Spleen (tissue), 11 donors: ENCODE measurements at regions not wholly inside any gene's neighbourhood (a gene's known extent, or its start where the extent isn't known, plus 50 kb on each side); places are given as distances from the start of the nearest gene placed in this dataset.

ENCODE experiments used
- DNase-seq: peaks from one replicate; pipeline ENCODE4 v3.0.0-alpha.2; 2020
- H3K27ac ChIP-seq, 8 donors: fragments of 200-600 bp; sonication (generic) in 7 of 8; 1 replicate in 4 of 8; 2 replicates in 4 of 8; pipeline versions ENCODE4 v1.5.0 to v1.8.0; 2016 to 2021; ENCODE audit warnings: inconsistent platforms in 4 of 8, mild to moderate bottlenecking in 4 of 8, moderate library complexity in 1 of 8
- H3K27me3 ChIP-seq, 7 donors: fragments of 200-600 bp; sonication (generic) in 6 of 7; replicated peaks in 1 of 7; 1 replicate in 4 of 7; 2 replicates in 3 of 7; pipeline versions ENCODE4 v1.5.0 to v1.8.0; 2016 to 2021; ENCODE audit warnings: inconsistent platforms in 3 of 7, mild to moderate bottlenecking in 1 of 7
- H3K36me3 ChIP-seq, 6 donors: fragments of 200-600 bp; sonication (generic) in 5 of 6; 1 replicate in 4 of 6; 2 replicates in 2 of 6; pipeline versions ENCODE4 v1.5.0 to v1.8.0; 2016 to 2021; ENCODE audit warnings: inconsistent platforms in 2 of 6
- H3K4me1 ChIP-seq, 6 donors: fragments of 200-600 bp; sonication (generic) in 5 of 6; 1 replicate in 3 of 6; 2 replicates in 3 of 6; pipeline versions ENCODE4 v1.5.0 to v1.8.0; 2016 to 2021; ENCODE audit warnings: inconsistent platforms in 3 of 6
- H3K4me3 ChIP-seq, 8 donors: fragments of 200-600 bp; sonication (generic) in 7 of 8; 1 replicate in 4 of 8; 2 replicates in 4 of 8; pipeline versions ENCODE4 v1.5.0 to v1.8.0; 2016 to 2021; ENCODE audit warnings: inconsistent platforms in 4 of 8, mild to moderate bottlenecking in 4 of 8, moderate library complexity in 2 of 8
- H3K9me3 ChIP-seq, 8 donors: fragments of 200-600 bp; sonication (generic) in 7 of 8; 1 replicate in 4 of 8; 2 replicates in 4 of 8; pipeline versions ENCODE4 v1.5.0 to v1.8.0; 2016 to 2021; ENCODE audit warnings: inconsistent platforms in 4 of 8
- CTCF ChIP-seq, 11 experiments: fragments of 200-600 bp in 7 of 11; fragments of 450-650 bp in 4 of 11; sonication (generic) in 4 of 11; IDR thresholded peaks in 8 of 11; conservative IDR thresholded peaks in 3 of 11; 1 replicate in 7 of 11; 2 replicates in 4 of 11; pipeline versions ENCODE4 v1.4.0 to v1.8.0; 2016 to 2021; ENCODE audit warnings: antibody characterized with exemption in 11 of 11, inconsistent platforms in 4 of 11, mild to moderate bottlenecking in 1 of 11
- POLR2A ChIP-seq, 3 donors: fragments of 450-650 bp; IDR thresholded peaks; one replicate each; pipeline ENCODE4 v1.5.1; 2017; ENCODE audit warnings: antibody characterized with exemption in 3 of 3, mild to moderate bottlenecking in 1 of 3
- POLR2AphosphoS5 ChIP-seq, 3 donors: sonication (generic); formaldehyde crosslinking; IDR thresholded peaks; one replicate each; pipeline ENCODE4 v1.5.1; 2017; ENCODE audit warnings: antibody characterized with exemption in 3 of 3
- WGBS, 5 donors: extraction: QIAGEN DNeasy Blood & Tissue Kit in 3 of 5; methylation state at CpG; one replicate each; pipeline versions ENCODE4 v1.1.5 to v1.1.7; 2013 to 2018; 5-methylcytosine and 5-hydroxymethylcytosine counted together
- intact Hi-C: fragments of 100-400 bp; cut with DNase I; formaldehyde crosslinking; loops from one replicate; pipeline ENCODE4 v1.15.0; 2023; ENCODE audit warnings: low total_unique reads
- donor health status: healthy with polysubstance abuse.
- donor health status: DM: no; HTN: no; CAD: no; lungs with moderate emphysema.
- donor health status: DM: no; HTN: no; CAD: no.
- donor health status: Bipolar disorder and iron deficiency.
- donor health status: healthy.
- donor health status: DM: no; HTN: no; CAD: no.
- donor health status: DM: yes; HTN: yes; CAD: no.

DNA sequence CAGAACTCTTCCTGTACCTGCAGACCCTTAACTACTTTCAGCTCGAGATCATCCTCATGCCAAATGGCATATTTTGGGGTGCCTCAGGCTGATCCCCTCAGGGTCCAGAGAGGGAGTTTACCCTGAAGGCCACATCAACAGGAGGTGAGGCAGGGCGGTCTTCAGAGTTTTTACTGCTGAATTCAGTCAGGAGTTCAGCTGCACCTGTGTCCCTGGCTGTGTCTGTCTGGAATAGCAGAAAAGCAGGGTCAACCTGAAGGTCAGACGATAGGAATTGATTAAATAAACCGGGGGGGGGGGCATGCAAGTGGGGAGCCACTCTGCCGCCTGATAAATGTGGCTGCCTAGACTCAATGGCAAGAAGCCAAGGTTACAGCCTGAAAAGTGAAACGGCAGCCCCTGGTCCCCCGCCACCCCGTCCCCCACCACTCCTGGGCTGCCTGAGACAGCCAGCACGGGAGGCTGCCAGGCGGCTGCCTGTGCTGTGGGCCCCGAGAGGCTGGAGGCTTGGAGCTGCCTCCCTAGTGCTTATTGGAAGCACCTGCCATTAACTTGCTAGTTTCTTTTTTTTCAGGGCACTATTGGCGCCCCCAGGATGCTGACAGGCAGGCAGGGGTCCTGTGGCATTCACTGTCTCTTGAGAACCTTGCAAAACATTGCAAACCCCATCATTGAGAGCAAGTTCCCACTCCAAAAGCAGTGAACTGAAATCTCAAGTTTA lies 182.7 kb upstream of the PPP1R26 start:
- Histone ChIP-seq H3K4me1 (no peaks in the 10 kb centered on the region), H3K9me3 (no peaks in the 10 kb centered on the region), H3K27ac (no peak overlapping the region), H3K4me3 (no peak overlapping the region), H3K27me3 (peaks cover 0 to 44% (median 17%) of the 10 kb centered on the region in 7 donors), H3K36me3 (no peaks in the 10 kb centered on the region)
- TF ChIP-seq CTCF (IDR thresholded peaks at IDR 0.05 in 8 of 11, conservative IDR thresholded peaks at IDR 0.05 in 3 of 11) (no peak), POLR2A (IDR thresholded peaks at IDR 0.05) (no peak)
- intact Hi-C loops: no loop called here
- peak; percentile 33 for DNase-seq
- 57 to 72% (median 63%) methylated on average over 7 to 12 of the region's 12 CpGs for WGBS, 5 donors

GRCh38 chr9:135297456-135298075 lies 182.0 kb upstream of the PPP1R26 start:
- WGBS, 5 donors: 54 to 63% (median 55%) methylated on average over 15 to 16 of the region's 16 CpGs
- Histone ChIP-seq H3K36me3 (no peaks in the 10 kb centered on the region), H3K9me3 (no peaks in the 10 kb centered on the region), H3K4me1 (no peaks in the 10 kb centered on the region), H3K27ac (no peak overlapping the region), H3K27me3 (peaks cover 0 to 51% (median 17%) of the 10 kb centered on the region in 7 donors), H3K4me3 (no peak overlapping the region)
- TF ChIP-seq CTCF (IDR thresholded peaks at IDR 0.05 in 8 of 11, conservative IDR thresholded peaks at IDR 0.05 in 3 of 11): no peak
- no peak for TF ChIP-seq POLR2A (IDR thresholded peaks at IDR 0.05)
- no peak for TF ChIP-seq POLR2AphosphoS5 (IDR thresholded peaks at IDR 0.05)
- intact Hi-C loops: no loop called here
- peak; percentile 43 for DNase-seq

GRCh38 chr9:135299239-135299590 lies 180.4 kb upstream of the PPP1R26 start:
- Histone ChIP-seq H3K9me3 (no peaks in the 10 kb centered on the region), H3K4me3 (no peak overlapping the region), H3K36me3 (no peaks in the 10 kb centered on the region), H3K4me1 (no peaks in the 10 kb centered on the region), H3K27ac (no peak overlapping the region), H3K27me3 (peaks cover 0 to 60% (median 17%) of the 10 kb centered on the region in 7 donors)
- TF ChIP-seq CTCF (IDR thresholded peaks at IDR 0.05 in 8 of 11, conservative IDR thresholded peaks at IDR 0.05 in 3 of 11) (no peak), POLR2A (IDR thresholded peaks at IDR 0.05) (no peak), POLR2AphosphoS5 (IDR thresholded peaks at IDR 0.05) (no peak)
- 67 to 82% (median 76%) methylated on average over 10 of the region's 10 CpGs for WGBS, 5 donors
- peak; percentile 41 for DNase-seq
- intact Hi-C loops: no loop called here

DNA sequence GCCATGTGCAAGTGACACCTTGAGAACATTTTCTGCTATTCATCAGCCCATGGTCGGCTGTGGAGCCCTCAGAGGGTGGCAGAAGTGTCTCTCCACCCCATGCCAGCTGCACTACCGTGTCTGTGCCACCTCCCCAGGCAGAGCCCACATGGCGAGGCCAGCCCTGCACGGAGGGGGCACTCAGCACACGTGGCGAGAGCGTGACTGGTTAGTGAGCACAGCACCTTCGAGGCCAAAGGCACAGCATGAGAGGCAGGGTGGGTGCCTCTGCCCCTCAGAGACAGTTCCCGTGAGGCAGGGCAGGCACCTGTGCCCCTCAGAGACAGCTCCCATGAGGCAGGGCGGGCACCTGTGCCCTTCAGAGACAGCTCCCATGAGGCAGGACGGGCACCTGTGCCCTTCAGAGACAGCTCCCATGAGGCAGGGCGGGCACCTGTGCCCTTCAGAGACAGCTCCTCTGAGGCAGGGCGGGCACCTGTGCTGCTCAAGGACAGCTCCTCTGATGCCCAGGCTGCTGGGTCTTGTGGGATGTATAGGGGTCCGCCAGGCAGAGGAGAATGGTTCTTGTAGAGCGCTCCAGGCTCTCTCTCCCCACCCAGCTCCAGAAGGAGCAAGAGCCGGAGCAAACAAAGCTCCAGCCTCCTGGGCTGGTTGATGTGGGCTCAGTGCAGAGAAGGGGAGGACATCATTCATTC lies 179.8 kb upstream of the PPP1R26 start:
- WGBS, 5 donors: 74 to 81% (median 79%) methylated on average over 10 to 16 of the region's 16 CpGs
- Histone ChIP-seq H3K36me3 (no peaks in the 10 kb centered on the region), H3K9me3 (no peaks in the 10 kb centered on the region), H3K27ac (no peak overlapping the region), H3K4me1 (no peaks in the 10 kb centered on the region), H3K4me3 (no peak overlapping the region), H3K27me3 (peaks cover 0 to 60% (median 17%) of the 10 kb centered on the region in 7 donors)
- TF ChIP-seq CTCF (IDR thresholded peaks at IDR 0.05 in 8 of 11, conservative IDR thresholded peaks at IDR 0.05 in 3 of 11): no peak
- TF ChIP-seq POLR2AphosphoS5 (IDR thresholded peaks at IDR 0.05): no peak
- TF ChIP-seq POLR2A (IDR thresholded peaks at IDR 0.05): no peak
- peak; percentile 45 for DNase-seq
- intact Hi-C loops: no loop called here
